K562 (cell line): ENCODE measurements at regions not wholly inside any gene's neighbourhood (a gene's known extent, or its start where the extent isn't known, plus 50 kb on each side); places are given as distances from the start of the nearest gene placed in this dataset.

Experiments used
- ATAC-seq: fragments of 200-7000 bp; cut with Tn5 transposase; 3 replicates; pipeline ENCODE4 v1.9.1; 2020; ENCODE audit warnings: moderate library complexity
- BruUV-seq: library from RNA; stranded (reverse); fragments of 400-500 nt; replicated peaks from 2 replicates; lab custom pipeline; 2021; lab: Mats Ljungman, UMichigan
- CTCF ChIA-PET: fragments of 300-600 bp; formaldehyde crosslinking; extraction: SDS; loops from one replicate; lab custom pipeline; 2021; ENCODE audit warnings: low intra/inter-chr PET ratio; lab: Yijun Ruan, JAX
- POLR2A ChIA-PET: fragments of 300-600, 350-650 bp; sonication (Branson Sonifier 250); formaldehyde crosslinking; extraction: SDS; loops from one replicate; lab custom pipeline; 2021; ENCODE audit warnings: antibody characterized with exemption, inconsistent platforms; lab: Yijun Ruan, JAX
- DNase-seq, 4 experiments: peaks; one replicate each; pipeline versions ENCODE4 v3.0.0 to v3.0.0-alpha.2; 2011 to 2018; ENCODE audit warnings: low spot score in 3 of 4, mixed read lengths in 3 of 4; ENCODE audit errors: extremely low read depth in 1 of 4
- FAIRE-seq: peaks from 2 replicates; lab custom pipeline; 2011; peaks lifted over from hg19 to GRCh38; lab: Jason Lieb, UNC
- H2AFZ ChIP-seq: 2 replicates; pipeline ENCODE4 v1.6.0; 2011; ENCODE audit warnings: low read depth, low read length, control low read depth, inconsistent platforms
- H3K27ac ChIP-seq: fragments of 200-600 bp; 3 replicates; pipeline ENCODE4 v1.8.0; 2011; ENCODE audit warnings: low read depth, mild to moderate bottlenecking, control low read depth, inconsistent platforms, low read length, moderate library complexity, mixed read lengths; ENCODE audit errors: extremely low read depth
- H3K27me3 ChIP-seq, 2 experiments: fragments of 300-600 bp in 1 of 2; 2 replicates in 1 of 2; 3 replicates in 1 of 2; pipeline versions ENCODE4 v1.6.0 to v1.8.0; 2011; ENCODE audit warnings: inconsistent platforms in 2 of 2, low read length in 2 of 2, mild to moderate bottlenecking in 1 of 2, mixed read lengths in 1 of 2, moderate library complexity in 1 of 2; ENCODE audit not compliant: control insufficient read depth in 2 of 2, insufficient read depth in 2 of 2
- H3K36me3 ChIP-seq: fragments of 300-600 bp; 3 replicates; pipeline ENCODE4 v1.8.0; 2011; ENCODE audit warnings: mild to moderate bottlenecking, low read length, inconsistent platforms; ENCODE audit not compliant: control insufficient read depth, insufficient read depth
- H3K4me1 ChIP-seq, 2 experiments: fragments of 200-600 bp in 1 of 2; replicated peaks in 1 of 2; 2 replicates in 1 of 2; 3 replicates in 1 of 2; pipeline versions ENCODE4 v1.5.1 to v1.8.0; 2011; ENCODE audit warnings: inconsistent platforms in 2 of 2, low read length in 2 of 2, mild to moderate bottlenecking in 1 of 2, mixed read lengths in 1 of 2, moderate library complexity in 1 of 2; ENCODE audit not compliant: control insufficient read depth in 2 of 2, insufficient read depth in 2 of 2
- H3K4me2 ChIP-seq: 2 replicates; pipeline ENCODE4 v1.6.1; 2011; ENCODE audit warnings: low read length, control low read depth, inconsistent platforms, mixed read lengths; ENCODE audit not compliant: insufficient read depth
- H3K4me3 ChIP-seq: fragments of 200-600 bp; sonication (generic), shearing (Covaris generic); 2 replicates; pipeline ENCODE4 v1.5.1; 2016; ENCODE audit warnings: control low read depth, inconsistent platforms
- H3K79me2 ChIP-seq: fragments of 200-600 bp; 3 replicates; pipeline ENCODE4 v1.8.0; 2011; ENCODE audit warnings: low read length, inconsistent platforms; ENCODE audit not compliant: control insufficient read depth, insufficient read depth
- H3K9ac ChIP-seq, 2 experiments: 2 replicates each; pipeline versions ENCODE4 v1.6.0 to v1.6.1; 2011; ENCODE audit warnings: low read depth in 2 of 2, low read length in 2 of 2, control low read depth in 1 of 2, inconsistent platforms in 1 of 2, mild to moderate bottlenecking in 1 of 2, mixed read lengths in 1 of 2; ENCODE audit not compliant: insufficient read depth in 1 of 2
- H3K9me1 ChIP-seq: one replicate; pipeline ENCODE4 v1.6.0; 2011; ENCODE audit warnings: inconsistent platforms, mild to moderate bottlenecking, low read length, moderate library complexity; ENCODE audit not compliant: control insufficient read depth, insufficient read depth
- H3K9me3 ChIP-seq: replicated peaks from 2 replicates; pipeline ENCODE4 v1.5.1; 2011; ENCODE audit warnings: low read depth, low read length, inconsistent platforms; ENCODE audit not compliant: control insufficient read depth, insufficient read depth
- H4K20me1 ChIP-seq: replicated peaks from 2 replicates; pipeline ENCODE4 v1.6.1; 2011; ENCODE audit warnings: low read length, inconsistent platforms, mixed read lengths; ENCODE audit not compliant: control insufficient read depth, insufficient read depth
- BCL6 ChIP-seq: fragments of 250-450 bp; sonication (Bioruptor Pico); IDR thresholded peaks from 2 replicates; pipeline ENCODE4 v1.4.0; 2020
- BCOR ChIP-seq: fragments of 450-650 bp; IDR thresholded peaks from 2 replicates; pipeline ENCODE4 v1.6.1; 2016
- CHCHD3 ChIP-seq: fragments of 250-450 bp; sonication (Bioruptor Pico); IDR thresholded peaks from 2 replicates; pipeline ENCODE4 v2.1.2; 2022; ENCODE audit warnings: mild to moderate bottlenecking
- E2F8 ChIP-seq: fragments of 450-650 bp; IDR thresholded peaks from 2 replicates; pipeline ENCODE4 v1.7.1; 2018; ENCODE audit warnings: mild to moderate bottlenecking, low read depth; ENCODE audit not compliant: partially characterized antibody
- ETV5 ChIP-seq: sonication (generic); formaldehyde crosslinking; IDR thresholded peaks from 2 replicates; pipeline ENCODE4 v1.4.0; 2020; ENCODE audit warnings: low read depth, mild to moderate bottlenecking, missing genetic modification reagents
- KAT8 ChIP-seq: fragments of 450-650 bp; IDR thresholded peaks from 2 replicates; pipeline ENCODE4 v1.6.1; 2016; ENCODE audit warnings: low read depth, mild to moderate bottlenecking
- LCOR ChIP-seq: sonication (generic); formaldehyde crosslinking; IDR thresholded peaks from 2 replicates; pipeline ENCODE4 v1.8.0; 2022; ENCODE audit warnings: mild to moderate bottlenecking, missing genetic modification reagents
- POLR3A ChIP-seq: IDR thresholded peaks from 2 replicates; pipeline ENCODE4 v1.6.1; 2011; ENCODE audit warnings: borderline replicate concordance, mild to moderate bottlenecking, moderate library complexity; ENCODE audit not compliant: insufficient read length, insufficient read depth; ENCODE audit errors: extremely low read depth
- PRMT5 ChIP-seq: sonication (generic); formaldehyde crosslinking; IDR thresholded peaks from 2 replicates; pipeline ENCODE4 v1.5.0; 2020; ENCODE audit warnings: missing genetic modification reagents
- RBM17 ChIP-seq: fragments of 200-400 bp; formaldehyde crosslinking; IDR thresholded peaks from 2 replicates; pipeline ENCODE4 v1.6.1; 2017; ENCODE audit warnings: low read depth, mild to moderate bottlenecking, low read length, borderline replicate concordance
- RBM34 ChIP-seq: fragments of 200-400 bp; formaldehyde crosslinking; IDR thresholded peaks from 2 replicates; pipeline ENCODE4 v1.6.1; 2018; ENCODE audit warnings: low read length, borderline replicate concordance; ENCODE audit not compliant: insufficient read depth
- RUNX1 ChIP-seq: sonication (generic); IDR thresholded peaks from 2 replicates; pipeline ENCODE4 v1.6.1; 2016; ENCODE audit warnings: antibody characterized with exemption, low read depth
- SNAPC5 ChIP-seq: fragments of 250-450 bp; sonication (Bioruptor Pico); IDR thresholded peaks from 2 replicates; pipeline ENCODE4 v1.8.0; 2021; ENCODE audit warnings: moderate library complexity, mild to moderate bottlenecking, inconsistent platforms
- ZBTB12 ChIP-seq: fragments of 250-450 bp; sonication (Bioruptor Pico); IDR thresholded peaks from 2 replicates; pipeline ENCODE4 v1.4.0; 2020
- ZNF140 ChIP-seq: fragments of 250-450 bp; sonication (Bioruptor Pico); IDR thresholded peaks from 2 replicates; pipeline ENCODE4 v1.8.0; 2021; ENCODE audit warnings: moderate library complexity, mild to moderate bottlenecking, inconsistent platforms
- ZNF224 ChIP-seq: sonication (generic); formaldehyde crosslinking; IDR thresholded peaks from 2 replicates; pipeline ENCODE4 v1.8.0; 2022; ENCODE audit warnings: mild to moderate bottlenecking, missing genetic modification reagents
- ZNF280A ChIP-seq: fragments of 450-650 bp; IDR thresholded peaks from 2 replicates; pipeline ENCODE4 v1.6.1; 2018; ENCODE audit warnings: mild to moderate bottlenecking, low read depth; ENCODE audit not compliant: partially characterized antibody
- ZNF511 ChIP-seq: sonication (generic); formaldehyde crosslinking; IDR thresholded peaks from 2 replicates; pipeline ENCODE4 v1.8.0; 2022; ENCODE audit warnings: mild to moderate bottlenecking, missing genetic modification reagents
- ZNF79 ChIP-seq: fragments of 250-450 bp; sonication (Bioruptor Pico); IDR thresholded peaks from 2 replicates; pipeline ENCODE4 v1.4.0; 2020; ENCODE audit warnings: low read depth, mild to moderate bottlenecking, moderate library complexity
- WGBS: fragments of 100-300 bp; shearing (Covaris generic); methylation state at CpG from one replicate; pipeline ENCODE4 v1.1.6; 2016; ENCODE audit warnings: low coverage, mixed read lengths; ENCODE audit not compliant: insufficient coverage; ENCODE audit errors: missing lambda C conversion rate; 5-methylcytosine and 5-hydroxymethylcytosine counted together
- in situ Hi-C: fragments of 300-500 bp; cut with MboI; formaldehyde crosslinking; loops from 4 replicates; pipeline ENCODE4 v1.15.0; 2018; ENCODE audit warnings: inconsistent platforms, mixed read lengths
- intact Hi-C: fragments of 100-400 bp; cut with micrococcal nuclease; formaldehyde crosslinking; loops from 2 replicates; pipeline ENCODE4 v1.14.2; 2022

GRCh38 chr3:137348936-137349335 is 391.2 kb downstream of the IL20RB start:
- POLR2A ChIA-PET, result no interaction called here
- WGBS, result 0% methylated on average over 7 of the region's 7 CpGs
- intact Hi-C loops (no loop called here), in situ Hi-C loops (no loop called here)
- Histone ChIP-seq H3K4me3 (no peak overlapping the region), H3K4me1 (no peaks in the 10 kb centered on the region), H3K36me3 (no peaks in the 10 kb centered on the region), H3K27me3 (no peaks in the 10 kb centered on the region), H4K20me1 (no peaks in the 10 kb centered on the region), H2AFZ (no peak overlapping the region), H3K9me1 (no peaks in the 10 kb centered on the region), H3K27ac (no peak overlapping the region), H3K9ac (no peak overlapping the region), H3K9me3 (no peaks in the 10 kb centered on the region), H3K4me2 (no peak overlapping the region), H3K79me2 (no peaks in the 10 kb centered on the region)
- FAIRE-seq, result no peak
- no TSS peak for BruUV-seq
- no peak for DNase-seq
- CTCF ChIA-PET, result no interaction called here
- no peak for ATAC-seq
- TF ChIP-seq SNAPC5 (no peak), CHCHD3 (CRISPR knock-in tag) (no peak), ZNF280A (no peak), RUNX1 (no peak), RBM34 (no peak), ZNF140 (no peak), ZBTB12 (CRISPR knock-in tag) (no peak), BCOR (no peak), BCL6 (no peak), ZNF79 (CRISPR knock-in tag) (no peak), ZNF511 (CRISPR knock-in tag) (no peak), E2F8 (no peak), LCOR (CRISPR knock-in tag) (no peak), PRMT5 (no peak), RBM17 (no peak), ZNF224 (no peak), ETV5 (CRISPR knock-in tag) (no peak), KAT8 (no peak), POLR3A (no peak)
